ENCODE measurements at regions not wholly inside any gene's neighbourhood (a gene's known extent, or its start where the extent isn't known, plus 50 kb on each side); places are given as distances from the start of the nearest gene placed in this dataset.

- no peaks in the 10 kb centered on the region for H4K20me1 ChIP-seq (ENCODE audit: insufficient read depth)
- H3K79me2 ChIP-seq (ENCODE audit: insufficient read depth): no peaks in the 10 kb centered on the region
- H3K9me2 ChIP-seq: no peaks in the 10 kb centered on the region
- no peaks in the 10 kb centered on the region for H3K27me3 ChIP-seq (ENCODE audit: insufficient read depth)
- 16% methylated on average over 9 of the region's 9 CpGs for WGBS (ENCODE audit: low lambda C conversion rate)
- ChIA-PET CTCF (no interaction called here), POLR2A (no interaction called here)
- no peak overlapping the region for H3K27ac ChIP-seq (ENCODE audit: low read depth in 2 of 2, low read length in 1 of 2)
- H3F3A ChIP-seq (replicated peaks; ENCODE audit: insufficient read depth): no peaks in the 10 kb centered on the region
- no peak overlapping the region; the same call in 1 of the 2 replicates for H2AFZ ChIP-seq (ENCODE audit: low read depth)
- no peak overlapping the region for H3K4me2 ChIP-seq
- 0 out of 2 replicates have a peak, but pooled peaks cover 5% of the 10 kb centered on the region for H3K9me3 ChIP-seq
- no peak overlapping the region for H3K9ac ChIP-seq
- no peaks in the 10 kb centered on the region for H3K4me1 ChIP-seq (ENCODE audit: control insufficient read depth in 1 of 2, insufficient read depth in 2 of 2, low read depth in 1 of 2, low read length in 1 of 2)
- DNase-seq: no peak
- H3K36me3 ChIP-seq (replicated peaks in 1 of 2; ENCODE audit: control insufficient read depth in 1 of 2, insufficient read depth in 2 of 2, low read length in 1 of 2): no peaks in the 10 kb centered on the region
- H3K4me3 ChIP-seq (ENCODE audit: low read depth in 2 of 2, low read length in 1 of 2): no peak overlapping the region
- TF ChIP-seq NRF1 (IDR thresholded peaks at IDR 0.05; ENCODE audit: low read depth, low read length): no peak
Measured at GRCh38 chr3:166759736-166760513, 620.2 kb downstream of the ZBBX start.

GRCh38 chr3:166752214-166752613, 627.9 kb downstream of the ZBBX start:
- H3F3A ChIP-seq (replicated peaks; ENCODE audit: insufficient read depth): no peaks in the 10 kb centered on the region
- no peaks in the 10 kb centered on the region for H4K20me1 ChIP-seq (ENCODE audit: insufficient read depth)
- no peak overlapping the region for H3K27ac ChIP-seq (ENCODE audit: low read depth in 2 of 2, low read length in 1 of 2)
- no peaks in the 10 kb centered on the region for H3K27me3 ChIP-seq (ENCODE audit: insufficient read depth)
- H3K4me2 ChIP-seq: no peak overlapping the region
- H3K36me3 ChIP-seq (replicated peaks in 1 of 2; ENCODE audit: control insufficient read depth in 1 of 2, insufficient read depth in 2 of 2, low read length in 1 of 2): no peaks in the 10 kb centered on the region
- 0% methylated on average over 2 of the region's 2 CpGs for WGBS (ENCODE audit: low lambda C conversion rate)
- CTCF ChIA-PET: no interaction called here
- TF ChIP-seq, protein P1, sequence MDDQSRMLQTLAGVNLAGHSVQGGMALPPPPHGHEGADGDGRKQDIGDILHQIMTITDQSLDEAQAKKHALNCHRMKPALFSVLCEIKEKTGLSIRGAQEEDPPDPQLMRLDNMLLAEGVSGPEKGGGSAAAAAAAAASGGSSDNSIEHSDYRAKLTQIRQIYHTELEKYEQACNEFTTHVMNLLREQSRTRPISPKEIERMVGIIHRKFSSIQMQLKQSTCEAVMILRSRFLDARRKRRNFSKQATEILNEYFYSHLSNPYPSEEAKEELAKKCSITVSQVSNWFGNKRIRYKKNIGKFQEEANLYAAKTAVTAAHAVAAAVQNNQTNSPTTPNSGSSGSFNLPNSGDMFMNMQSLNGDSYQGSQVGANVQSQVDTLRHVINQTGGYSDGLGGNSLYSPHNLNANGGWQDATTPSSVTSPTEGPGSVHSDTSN (IDR thresholded peaks at IDR 0.05): no peak
- TF ChIP-seq, protein P2, sequence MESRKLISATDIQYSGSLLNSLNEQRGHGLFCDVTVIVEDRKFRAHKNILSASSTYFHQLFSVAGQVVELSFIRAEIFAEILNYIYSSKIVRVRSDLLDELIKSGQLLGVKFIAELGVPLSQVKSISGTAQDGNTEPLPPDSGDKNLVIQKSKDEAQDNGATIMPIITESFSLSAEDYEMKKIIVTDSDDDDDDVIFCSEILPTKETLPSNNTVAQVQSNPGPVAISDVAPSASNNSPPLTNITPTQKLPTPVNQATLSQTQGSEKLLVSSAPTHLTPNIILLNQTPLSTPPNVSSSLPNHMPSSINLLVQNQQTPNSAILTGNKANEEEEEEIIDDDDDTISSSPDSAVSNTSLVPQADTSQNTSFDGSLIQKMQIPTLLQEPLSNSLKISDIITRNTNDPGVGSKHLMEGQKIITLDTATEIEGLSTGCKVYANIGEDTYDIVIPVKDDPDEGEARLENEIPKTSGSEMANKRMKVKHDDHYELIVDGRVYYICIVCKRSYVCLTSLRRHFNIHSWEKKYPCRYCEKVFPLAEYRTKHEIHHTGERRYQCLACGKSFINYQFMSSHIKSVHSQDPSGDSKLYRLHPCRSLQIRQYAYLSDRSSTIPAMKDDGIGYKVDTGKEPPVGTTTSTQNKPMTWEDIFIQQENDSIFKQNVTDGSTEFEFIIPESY (IDR thresholded peaks at IDR 0.05; ENCODE audit: borderline replicate concordance, low read depth): no peak
- TF ChIP-seq USF2 (IDR thresholded peaks at IDR 0.05; ENCODE audit: borderline replicate concordance, low read depth, low read length) (no peak), RAD21 (IDR thresholded peaks at IDR 0.05; ENCODE audit: low read length) (no peak), FOXJ3 (CRISPR knock-in tag; IDR thresholded peaks at IDR 0.05) (no peak), TAF1 (IDR thresholded peaks at IDR 0.05; ENCODE audit: borderline replicate concordance, low read depth, low read length) (no peak), ELF1 (IDR thresholded peaks at IDR 0.05) (no peak), TEAD4 (IDR thresholded peaks at IDR 0.05; ENCODE audit: borderline replicate concordance, insufficient read depth) (no peak), RXRA (IDR thresholded peaks at IDR 0.05; ENCODE audit: borderline replicate concordance, low read depth) (no peak)
- DNase-seq: no peak
- H3K9ac ChIP-seq: no peak overlapping the region
- H2AFZ ChIP-seq (ENCODE audit: low read depth): no peak overlapping the region
- H3K4me3 ChIP-seq (ENCODE audit: low read depth in 2 of 2, low read length in 1 of 2): no peak overlapping the region
- 0 out of 2 replicates have a peak, but pooled peaks cover 5% of the 10 kb centered on the region for H3K9me3 ChIP-seq
- no peaks in the 10 kb centered on the region for H3K4me1 ChIP-seq (ENCODE audit: control insufficient read depth in 1 of 2, insufficient read depth in 2 of 2, low read depth in 1 of 2, low read length in 1 of 2)
- POLR2A ChIA-PET: no interaction called here
- no peaks in the 10 kb centered on the region for H3K79me2 ChIP-seq (ENCODE audit: insufficient read depth)
- H3K9me2 ChIP-seq: no peaks in the 10 kb centered on the region
